ENCODE measurements at regions not wholly inside any gene's neighbourhood (a gene's known extent, or its start where the extent isn't known, plus 50 kb on each side); places are given as distances from the start of the nearest gene placed in this dataset.

GRCh38 chr12:58167622-58168021 is 226.3 kb downstream of the ATP23 start:
- Histone ChIP-seq H3K9me3 (ENCODE audit: control insufficient read depth in 4 of 4, insufficient read depth in 3 of 4, low read length in 3 of 4) (no peaks in the 10 kb centered on the region), H3K27ac (ENCODE audit: low read depth in 1 of 2, low read length in 1 of 2) (no peak overlapping the region), H3K4me1 (ENCODE audit: control insufficient read depth in 5 of 5, insufficient read depth in 5 of 5, low read length in 5 of 5) (peaks cover 0 to 15% (median 8%) of the 10 kb centered on the region in 5 donors), H3K9ac (ENCODE audit: insufficient read depth in 1 of 2, low read length in 2 of 2) (no peak overlapping the region), H3K4me3 (no peak overlapping the region), H3K36me3 (ENCODE audit: control insufficient read depth in 4 of 4, insufficient read depth in 4 of 4, low read length in 4 of 4) (no peaks in the 10 kb centered on the region), H3K27me3 (ENCODE audit: control insufficient read depth in 3 of 3, insufficient read depth in 3 of 3, low read length in 2 of 3) (no peaks in the 10 kb centered on the region)
- no peak for TF ChIP-seq CTCF (IDR thresholded peaks at IDR 0.05; ENCODE audit: control extremely low read depth, extremely low read depth)
- WGBS, 2 donors = 0 to 53% methylated on average over 1 of the region's 1 CpG
- DNase-seq = no peak
- no peak for ATAC-seq (ENCODE audit: insufficient read depth, low FRiP score)

- 60 to 69% methylated on average over 2 of the region's 2 CpGs for WGBS, 2 donors
- H3K4me1 ChIP-seq (ENCODE audit: control insufficient read depth in 5 of 5, insufficient read depth in 5 of 5, low read length in 5 of 5) = peaks cover 0 to 15% (median 10%) of the 10 kb centered on the region in 5 donors
- no peak overlapping the region for H3K4me3 ChIP-seq
- no peaks in the 10 kb centered on the region for H3K9me3 ChIP-seq (ENCODE audit: control insufficient read depth in 4 of 4, insufficient read depth in 3 of 4, low read length in 3 of 4)
- DNase-seq (peak in 1 of 3 donors; percentile 35), ATAC-seq (ENCODE audit: insufficient read depth, low FRiP score) (no peak)
- H3K27ac ChIP-seq (ENCODE audit: low read depth in 1 of 2, low read length in 1 of 2) = no peak overlapping the region
- no peaks in the 10 kb centered on the region for H3K36me3 ChIP-seq (ENCODE audit: control insufficient read depth in 4 of 4, insufficient read depth in 4 of 4, low read length in 4 of 4)
- no peak overlapping the region for H3K9ac ChIP-seq (ENCODE audit: insufficient read depth in 1 of 2, low read length in 2 of 2)
- no peaks in the 10 kb centered on the region for H3K27me3 ChIP-seq (ENCODE audit: control insufficient read depth in 3 of 3, insufficient read depth in 3 of 3, low read length in 2 of 3)
- TF ChIP-seq CTCF (IDR thresholded peaks at IDR 0.05; ENCODE audit: control extremely low read depth, extremely low read depth) = no peak
These were observed 228.5 kb downstream of the ATP23 start for GRCh38 chr12:58169826-58170225.

GRCh38 chr12:58171914-58172313 is 230.5 kb downstream of the ATP23 start:
- ATAC-seq (ENCODE audit: insufficient read depth, low FRiP score) = no peak
- no peak for TF ChIP-seq CTCF (IDR thresholded peaks at IDR 0.05; ENCODE audit: control extremely low read depth, extremely low read depth)
- Histone ChIP-seq H3K4me1 (ENCODE audit: control insufficient read depth in 5 of 5, insufficient read depth in 5 of 5, low read length in 5 of 5) (peaks cover 0 to 15% (median 10%) of the 10 kb centered on the region in 5 donors), H3K36me3 (ENCODE audit: control insufficient read depth in 4 of 4, insufficient read depth in 4 of 4, low read length in 4 of 4) (no peaks in the 10 kb centered on the region), H3K4me3 (no peak overlapping the region), H3K27ac (ENCODE audit: low read depth in 1 of 2, low read length in 1 of 2) (no peak overlapping the region), H3K9ac (ENCODE audit: insufficient read depth in 1 of 2, low read length in 2 of 2) (peak overlapping the region in 1 of 2 donors; percentile 26), H3K9me3 (ENCODE audit: control insufficient read depth in 4 of 4, insufficient read depth in 3 of 4, low read length in 3 of 4) (no peaks in the 10 kb centered on the region), H3K27me3 (ENCODE audit: control insufficient read depth in 3 of 3, insufficient read depth in 3 of 3, low read length in 2 of 3) (no peaks in the 10 kb centered on the region)
- DNase-seq = peak; percentile 61 to 89 (median 87)
- WGBS, 2 donors = 54 to 69% methylated on average over 2 of the region's 2 CpGs

GRCh38 chr12:58172433-58173073 is 231.2 kb downstream of the ATP23 start:
- H3K4me1 ChIP-seq (ENCODE audit: control insufficient read depth in 5 of 5, insufficient read depth in 5 of 5, low read length in 5 of 5) = peaks cover 0 to 15% (median 10%) of the 10 kb centered on the region in 5 donors
- H3K9ac ChIP-seq (ENCODE audit: insufficient read depth in 1 of 2, low read length in 2 of 2) = no peak overlapping the region
- H3K9me3 ChIP-seq (ENCODE audit: control insufficient read depth in 4 of 4, insufficient read depth in 3 of 4, low read length in 3 of 4) = no peaks in the 10 kb centered on the region
- no peak for ATAC-seq (ENCODE audit: insufficient read depth, low FRiP score)
- no peaks in the 10 kb centered on the region for H3K36me3 ChIP-seq (ENCODE audit: control insufficient read depth in 4 of 4, insufficient read depth in 4 of 4, low read length in 4 of 4)
- H3K4me3 ChIP-seq = no peak overlapping the region
- H3K27ac ChIP-seq (ENCODE audit: low read depth in 1 of 2, low read length in 1 of 2) = no peak overlapping the region
- DNase-seq = no peak
- 91 to 94% methylated on average over 21 of the region's 21 CpGs for WGBS, 2 donors
- no peak for TF ChIP-seq CTCF (IDR thresholded peaks at IDR 0.05; ENCODE audit: control extremely low read depth, extremely low read depth)
- no peaks in the 10 kb centered on the region for H3K27me3 ChIP-seq (ENCODE audit: control insufficient read depth in 3 of 3, insufficient read depth in 3 of 3, low read length in 2 of 3)

Data from lung (tissue), 11 donors.